ENCODE measurements at regions not wholly inside any gene's neighbourhood (a gene's known extent, or its start where the extent isn't known, plus 50 kb on each side); places are given as distances from the start of the nearest gene placed in this dataset.

GRCh38 chr11:113587308-113587739 lies 112.1 kb upstream of the DRD2 start:
- Histone ChIP-seq H3K27ac (no peak overlapping the region), H3K4me3 (no peak overlapping the region), H3K4me1 (no peaks in the 10 kb centered on the region), H3K36me3 (no peaks in the 10 kb centered on the region), H3K9me3 (no peaks in the 10 kb centered on the region), H3K27me3 (no peaks in the 10 kb centered on the region)
- no peak for TF ChIP-seq CTCF (IDR thresholded peaks at IDR 0.05)
- DNase-seq (no peak), ATAC-seq (no peak)
- intact Hi-C loops (cut with DNase I): no loop called here

GRCh38 chr11:113584371-113584770 lies 109.2 kb upstream of the DRD2 start:
- ATAC-seq: no peak
- Histone ChIP-seq H3K27ac (no peak overlapping the region), H3K36me3 (no peaks in the 10 kb centered on the region), H3K27me3 (no peaks in the 10 kb centered on the region), H3K9me3 (no peaks in the 10 kb centered on the region), H3K4me3 (no peak overlapping the region), H3K4me1 (no peaks in the 10 kb centered on the region)
- no peak for DNase-seq
- TF ChIP-seq CTCF (IDR thresholded peaks at IDR 0.05): no peak
- intact Hi-C loops (cut with DNase I): no loop called here

- Histone ChIP-seq H3K27me3 (no peaks in the 10 kb centered on the region), H3K36me3 (no peaks in the 10 kb centered on the region), H3K9me3 (no peaks in the 10 kb centered on the region), H3K4me1 (no peaks in the 10 kb centered on the region), H3K27ac (no peak overlapping the region), H3K4me3 (no peak overlapping the region)
- no peak for TF ChIP-seq CTCF (IDR thresholded peaks at IDR 0.05)
- ATAC-seq (no peak), DNase-seq (no peak)
- intact Hi-C loops (cut with DNase I): no loop called here
These were observed 106.5 kb upstream of the DRD2 start for GRCh38 chr11:113581713-113582112.

GRCh38 chr11:113579292-113579940 lies 104.2 kb upstream of the DRD2 start:
- no peak for ATAC-seq
- TF ChIP-seq CTCF (IDR thresholded peaks at IDR 0.05): no peak
- Histone ChIP-seq H3K4me3 (no peak overlapping the region), H3K36me3 (no peaks in the 10 kb centered on the region), H3K4me1 (no peaks in the 10 kb centered on the region), H3K27me3 (no peaks in the 10 kb centered on the region), H3K9me3 (no peaks in the 10 kb centered on the region), H3K27ac (no peak overlapping the region)
- no peak for DNase-seq
- intact Hi-C loops (cut with DNase I): no loop called here

GRCh38 chr11:113578715-113579250 lies 103.6 kb upstream of the DRD2 start:
- intact Hi-C loops (cut with DNase I): no loop called here
- ATAC-seq: no peak

More at GRCh38 chr11:113578715-113579250, 103.6 kb upstream of the DRD2 start:
- Histone ChIP-seq H3K27ac (no peak overlapping the region), H3K4me3 (no peak overlapping the region), H3K9me3 (no peaks in the 10 kb centered on the region), H3K4me1 (no peaks in the 10 kb centered on the region), H3K27me3 (no peaks in the 10 kb centered on the region), H3K36me3 (no peaks in the 10 kb centered on the region)
- no peak for DNase-seq
- TF ChIP-seq CTCF (IDR thresholded peaks at IDR 0.05): no peak

All from left lung (tissue), 4 donors.